HEK293T (cell line): ENCODE measurements at regions not wholly inside any gene's neighbourhood (a gene's known extent, or its start where the extent isn't known, plus 50 kb on each side); places are given as distances from the start of the nearest gene placed in this dataset.
"Not testable (repeated sequence)": the region's sequence is repeated elsewhere in the genome, so short reads cannot be mapped to it uniquely, and the experiment has no call there.

Experiments
- CTCF ChIA-PET: fragments of 350-600 bp; formaldehyde crosslinking; extraction: SDS; loops from one replicate; lab custom pipeline; 2021; ENCODE audit warnings: antibody characterized with exemption, inconsistent platforms; lab: Yijun Ruan, JAX
- POLR2A ChIA-PET: fragments of 350-600 bp; formaldehyde crosslinking; extraction: SDS; loops from one replicate; lab custom pipeline; 2020; ENCODE audit warnings: antibody characterized with exemption, inconsistent platforms; lab: Yijun Ruan, JAX
- DNase-seq: peaks from one replicate; pipeline ENCODE4 v3.0.0; 2012; ENCODE audit warnings: mixed read lengths; ENCODE audit errors: extremely low spot score
- ARNT ChIP-seq: fragments of 450-650 bp; IDR thresholded peaks from 2 replicates; pipeline ENCODE4 v1.6.1; 2017; ENCODE audit warnings: mild to moderate bottlenecking
- BHLHE40 ChIP-seq: fragments of 450-650 bp; IDR thresholded peaks from 2 replicates; pipeline ENCODE4 v1.6.1; 2016; ENCODE audit warnings: mild to moderate bottlenecking, moderate library complexity, borderline replicate concordance
- CTBP1 ChIP-seq: fragments of 450-650 bp; IDR thresholded peaks from 2 replicates; pipeline ENCODE4 v1.6.1; 2016; ENCODE audit warnings: borderline replicate concordance
- ELF4 ChIP-seq: fragments of 450-650 bp; IDR thresholded peaks from 2 replicates; pipeline ENCODE4 v1.6.1; 2017; ENCODE audit warnings: antibody characterized with exemption
- FOXA1 ChIP-seq: fragments of 450-650 bp; IDR thresholded peaks from 2 replicates; pipeline ENCODE4 v1.6.1; 2016; ENCODE audit warnings: mild to moderate bottlenecking
- FOXK2 ChIP-seq: fragments of 450-650 bp; IDR thresholded peaks from 2 replicates; pipeline ENCODE4 v1.6.1; 2016; ENCODE audit warnings: mild to moderate bottlenecking
- FOXM1 ChIP-seq: fragments of 450-650 bp; IDR thresholded peaks from 2 replicates; pipeline ENCODE4 v1.6.1; 2017; ENCODE audit warnings: mild to moderate bottlenecking, borderline replicate concordance
- HDGF ChIP-seq: fragments of 450-650 bp; IDR thresholded peaks from 2 replicates; pipeline ENCODE4 v1.6.1; 2017; ENCODE audit warnings: antibody characterized with exemption, borderline replicate concordance
- L3MBTL2 ChIP-seq: fragments of 450-650 bp; conservative IDR thresholded peaks from 2 replicates; pipeline ENCODE4 v1.6.1; 2016; ENCODE audit warnings: mild to moderate bottlenecking
- LEF1 ChIP-seq: fragments of 450-650 bp; IDR thresholded peaks from 2 replicates; pipeline ENCODE4 v1.6.1; 2017; ENCODE audit warnings: mild to moderate bottlenecking, borderline replicate concordance
- NFRKB ChIP-seq: fragments of 450-650 bp; IDR thresholded peaks from 2 replicates; pipeline ENCODE4 v1.6.1; 2016; ENCODE audit warnings: mild to moderate bottlenecking, moderate library complexity
- SP1 ChIP-seq: fragments of 450-650 bp; IDR thresholded peaks from 2 replicates; pipeline ENCODE4 v1.6.1; 2017
- SUZ12 ChIP-seq: fragments of 450-650 bp; IDR thresholded peaks from 2 replicates; pipeline ENCODE4 v1.6.1; 2016; ENCODE audit warnings: mild to moderate bottlenecking
- TARDBP ChIP-seq: fragments of 450-650 bp; IDR thresholded peaks from 2 replicates; pipeline ENCODE4 v1.6.1; 2016
- ZNF384 ChIP-seq: fragments of 450-650 bp; IDR thresholded peaks from 2 replicates; pipeline ENCODE4 v1.6.1; 2016
- TF ChIP-seq, protein P1 (sequence below): fragments of 450-650 bp; IDR thresholded peaks from 2 replicates; pipeline ENCODE4 v1.6.1; 2016

DNA sequence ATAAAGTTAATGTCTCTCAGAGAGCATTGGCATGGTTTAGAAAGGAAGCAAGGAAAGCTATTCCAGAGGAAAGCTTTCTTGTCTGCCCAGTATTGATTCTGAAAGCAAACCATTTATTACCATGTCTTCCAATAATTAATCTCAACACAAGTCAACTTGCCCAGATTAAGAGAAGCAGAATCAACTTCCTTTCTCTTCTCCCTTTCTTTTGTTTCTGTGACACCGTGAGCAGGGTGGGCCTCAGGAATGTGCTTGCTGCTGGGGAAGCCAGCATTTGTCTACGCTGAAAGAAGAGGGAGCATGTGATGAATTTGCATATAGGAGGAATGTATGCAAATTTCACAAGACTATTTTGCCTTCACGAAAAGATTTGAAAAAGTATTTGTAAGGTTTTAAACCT, 368.6 kb upstream of the ROPN1 start:
- DNase-seq, result no peak
- POLR2A ChIA-PET, result no interaction called here
- TF ChIP-seq ARNT, result no peak
- TF ChIP-seq TARDBP, result no peak
- TF ChIP-seq L3MBTL2, result no peak
- no peak for TF ChIP-seq SUZ12
- no peak for TF ChIP-seq ELF4
- no peak for TF ChIP-seq NFRKB
- TF ChIP-seq ZNF384, result no peak
- TF ChIP-seq CTBP1, result no peak
- no peak for TF ChIP-seq SP1
- no peak for TF ChIP-seq FOXA1
- no peak for TF ChIP-seq BHLHE40
- CTCF ChIA-PET, result no interaction called here

DNA sequence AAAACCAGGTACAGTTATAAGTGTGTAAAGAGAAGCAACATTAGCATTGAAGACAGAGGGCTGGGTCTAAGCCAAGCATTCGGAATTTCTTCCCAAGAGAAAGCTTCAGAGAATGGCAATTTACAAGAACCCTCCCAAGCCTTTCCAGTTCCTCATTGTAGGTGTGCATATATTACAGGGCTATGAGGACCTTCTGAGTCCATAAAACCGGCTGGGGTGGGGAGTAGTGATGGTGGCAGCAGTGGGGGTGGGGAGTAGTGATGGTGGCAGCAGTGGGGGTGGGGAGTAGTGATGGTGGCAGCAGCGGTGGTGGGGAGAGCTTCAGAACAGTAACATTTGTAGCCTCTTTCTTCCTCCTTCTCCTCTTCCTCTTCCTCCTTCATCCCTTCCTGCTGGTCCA, 368.7 kb upstream of the UMPS start:
- TF ChIP-seq FOXM1 (no peak), L3MBTL2 (no peak), ZNF384 (no peak), HDGF (no peak), NFRKB (no peak), ELF4 (no peak), FOXK2 (no peak), FOXA1 (no peak), LEF1 (no peak), BHLHE40 (no peak), CTBP1 (no peak), SUZ12 (no peak)
- TF ChIP-seq, protein P1, sequence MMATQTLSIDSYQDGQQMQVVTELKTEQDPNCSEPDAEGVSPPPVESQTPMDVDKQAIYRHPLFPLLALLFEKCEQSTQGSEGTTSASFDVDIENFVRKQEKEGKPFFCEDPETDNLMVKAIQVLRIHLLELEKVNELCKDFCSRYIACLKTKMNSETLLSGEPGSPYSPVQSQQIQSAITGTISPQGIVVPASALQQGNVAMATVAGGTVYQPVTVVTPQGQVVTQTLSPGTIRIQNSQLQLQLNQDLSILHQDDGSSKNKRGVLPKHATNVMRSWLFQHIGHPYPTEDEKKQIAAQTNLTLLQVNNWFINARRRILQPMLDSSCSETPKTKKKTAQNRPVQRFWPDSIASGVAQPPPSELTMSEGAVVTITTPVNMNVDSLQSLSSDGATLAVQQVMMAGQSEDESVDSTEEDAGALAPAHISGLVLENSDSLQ, result no peak
- ChIA-PET CTCF (no interaction called here), POLR2A (no interaction called here)
- no peak for DNase-seq

DNA sequence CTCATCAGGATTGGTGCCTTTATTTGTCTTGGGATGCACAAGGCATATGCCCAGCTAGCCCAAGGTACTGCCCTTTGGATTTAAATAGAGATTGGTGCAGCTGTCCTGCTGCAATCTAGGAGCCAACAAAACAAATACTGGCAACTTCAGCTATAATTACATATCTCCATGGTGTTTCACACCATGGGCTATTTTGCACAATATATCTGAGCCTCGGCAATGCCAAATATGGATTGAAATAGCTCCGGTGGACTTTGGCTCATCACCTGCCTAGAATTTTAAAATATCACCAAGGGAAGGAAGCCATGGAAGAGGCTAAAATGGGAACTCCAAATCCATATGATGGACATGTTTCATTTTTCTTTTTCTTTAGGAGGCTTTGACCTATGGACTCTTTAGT, 367.8 kb upstream of the UMPS start:
- ChIA-PET POLR2A (no interaction called here), CTCF (no interaction called here)
- TF ChIP-seq ARNT, result no peak
- TF ChIP-seq TARDBP, result no peak
- no peak for TF ChIP-seq SUZ12
- no peak for TF ChIP-seq LEF1
- TF ChIP-seq FOXA1, result no peak
- TF ChIP-seq CTBP1, result no peak
- DNase-seq, result no peak

DNA sequence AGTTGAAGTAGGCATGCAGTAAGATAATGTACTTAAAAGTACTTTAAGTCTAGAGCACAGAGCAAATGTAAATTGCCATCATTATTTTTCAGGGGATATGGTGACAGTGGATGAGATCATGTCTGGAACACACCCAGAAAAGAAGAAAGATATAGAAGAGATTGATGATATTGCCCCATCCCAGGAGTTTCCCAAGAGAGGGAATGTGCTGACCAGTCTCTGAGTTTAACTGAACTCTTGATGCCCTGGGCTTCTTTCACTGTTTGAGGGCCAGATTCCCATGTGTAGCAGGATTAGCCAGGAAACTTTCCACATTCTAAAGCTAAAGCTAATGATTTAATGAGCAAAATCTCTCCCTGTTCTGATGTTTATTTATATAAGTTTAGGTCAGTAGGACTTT, 366.8 kb upstream of the UMPS start:
- no peak for DNase-seq
- POLR2A ChIA-PET, result no interaction called here
- CTCF ChIA-PET, result no interaction called here
- TF ChIP-seq ELF4 (no peak), SP1 (no peak), L3MBTL2 (no peak), ZNF384 (no peak), FOXA1 (no peak)
- TF ChIP-seq, protein P1, result no peak

DNA sequence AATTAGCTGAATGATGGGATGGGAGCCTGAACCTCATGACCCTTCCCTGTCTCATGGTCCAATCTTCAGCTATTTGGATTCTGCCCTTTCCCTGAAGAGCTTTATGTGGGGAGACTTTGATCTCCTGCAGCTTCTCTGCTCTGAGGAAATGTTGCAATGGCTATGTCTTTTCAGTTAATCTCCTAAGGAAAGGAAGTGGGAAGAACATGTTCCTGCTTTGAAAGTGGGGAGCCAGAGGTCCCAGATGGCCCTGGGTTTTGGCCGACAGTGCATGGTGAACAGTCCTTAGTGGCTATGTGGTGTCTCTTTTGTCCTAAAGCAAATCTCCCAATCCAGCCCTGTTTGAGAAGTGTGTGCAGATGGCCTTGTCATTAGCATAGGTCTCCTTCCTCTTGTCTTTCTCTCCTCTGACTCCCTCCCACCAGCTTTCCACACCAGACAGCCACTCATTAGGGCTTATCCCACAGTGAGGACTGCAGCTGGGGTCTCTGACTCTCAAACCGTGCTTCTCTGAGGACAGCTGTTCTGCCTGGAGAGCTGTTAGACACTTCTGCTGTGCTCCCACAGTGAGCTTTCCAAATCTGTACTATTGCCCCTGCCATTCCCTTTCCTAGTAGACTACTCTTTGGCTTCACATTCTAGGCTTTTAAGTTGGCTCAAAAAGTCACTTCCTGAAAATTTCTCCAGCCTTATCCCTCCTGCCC, 365.8 kb upstream of the UMPS start:
- no peak for DNase-seq
- ChIA-PET CTCF (interaction anchor here (0.5 kb wide), 1 partner anchor 1336 kb away, joined by 3 read pairs; no protein-coding TSS in a partner anchor), POLR2A (no interaction called here)
- TF ChIP-seq BHLHE40, result no peak

DNA sequence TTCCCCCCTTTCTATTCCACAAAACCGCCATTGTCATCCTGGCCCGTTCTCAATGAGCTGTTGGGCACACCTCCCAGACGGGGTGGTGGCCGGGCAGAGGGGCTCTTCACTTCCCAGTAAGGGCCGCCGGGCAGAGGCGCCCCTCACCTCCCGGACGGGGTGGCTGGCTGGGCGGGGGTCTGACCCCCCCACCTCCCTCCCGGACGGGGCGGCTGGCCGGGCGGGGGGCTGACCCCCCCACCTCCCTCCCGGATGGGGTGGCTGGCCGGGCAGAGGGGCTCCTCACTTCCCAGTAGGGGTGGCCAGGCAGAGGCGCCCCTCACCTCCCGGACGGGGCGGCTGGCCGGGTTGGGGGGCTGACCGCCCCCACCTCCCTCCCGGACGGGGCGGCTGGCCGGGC, 363.6 kb upstream of the UMPS start:
- POLR2A ChIA-PET, DNase-seq: not testable (repeated sequence)

DNA sequence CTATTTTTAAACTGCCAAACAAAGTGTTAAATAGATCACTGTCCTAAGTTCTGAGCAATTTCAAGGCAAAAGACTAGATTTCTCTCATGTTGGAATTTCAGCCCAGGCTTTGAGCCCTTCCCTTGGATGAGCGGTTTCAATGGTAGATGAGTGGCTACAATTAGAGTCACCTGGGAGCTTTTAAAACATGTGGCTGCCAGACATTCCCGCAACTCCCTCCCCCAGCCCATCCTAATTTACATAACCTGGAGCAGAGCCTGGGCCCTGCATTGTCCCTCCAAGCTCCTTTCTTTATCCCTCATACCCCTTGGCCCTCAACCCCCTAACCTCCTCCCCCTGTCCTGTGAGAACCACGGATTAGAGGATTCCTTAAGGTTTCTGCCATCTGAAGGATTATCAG, 357.5 kb upstream of the UMPS start:
- TF ChIP-seq TARDBP (no peak), NFRKB (no peak), SUZ12 (no peak), HDGF (no peak), ARNT (no peak), FOXM1 (no peak), FOXK2 (no peak), L3MBTL2 (no peak), ELF4 (no peak)
- CTCF ChIA-PET, result no interaction called here
- no peak for DNase-seq
- POLR2A ChIA-PET, result no interaction called here

More for the DNA sequence above, 363.6 kb upstream of the UMPS start:
- CTCF ChIA-PET, result not testable (repeated sequence)

DNA sequence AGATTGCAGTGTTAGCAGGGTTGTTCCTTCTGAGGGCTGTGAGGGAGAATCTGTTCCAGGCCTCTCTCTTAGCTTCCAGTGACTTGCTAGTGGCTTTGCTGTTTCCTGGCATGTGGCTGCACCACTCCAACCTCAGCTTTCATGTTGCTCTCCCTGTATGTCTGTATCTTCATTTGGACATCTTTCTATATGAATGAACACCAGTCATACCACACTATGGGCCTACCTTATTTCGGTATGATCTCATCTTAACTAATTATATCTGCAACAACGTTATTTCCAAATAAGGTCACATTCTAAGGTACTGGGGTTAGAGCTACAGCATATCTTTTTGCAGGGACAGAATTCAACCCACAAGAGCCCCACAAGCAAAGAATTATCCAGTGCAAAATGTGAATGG, 356.7 kb upstream of the UMPS start:
- no peak for TF ChIP-seq HDGF
- no peak for TF ChIP-seq ARNT
- TF ChIP-seq NFRKB, result no peak
- TF ChIP-seq LEF1, result no peak
- no peak for TF ChIP-seq ZNF384
- TF ChIP-seq CTBP1, result no peak
- no peak for TF ChIP-seq SP1
- no peak for TF ChIP-seq TARDBP
- no peak for TF ChIP-seq ELF4
- TF ChIP-seq SUZ12, result no peak
- TF ChIP-seq FOXA1, result no peak
- TF ChIP-seq L3MBTL2, result no peak
- no peak for TF ChIP-seq FOXK2
- no peak for TF ChIP-seq BHLHE40
- TF ChIP-seq FOXM1, result no peak
- TF ChIP-seq, protein P1, result no peak
- CTCF ChIA-PET, result no interaction called here
- DNase-seq, result no peak
- POLR2A ChIA-PET, result no interaction called here
